Sigmoid colon (tissue), 6 donors: ENCODE measurements at regions not wholly inside any gene's neighbourhood (a gene's known extent, or its start where the extent isn't known, plus 50 kb on each side); places are given as distances from the start of the nearest gene placed in this dataset.

Experiments used
- DNase-seq: peaks from one replicate; pipeline ENCODE4 v3.0.0-alpha.2; 2019
- H3K27ac ChIP-seq, 4 donors: fragments of 200-600 bp; sonication (generic); one replicate each; pipeline ENCODE4 v1.5.1; 2016 to 2019; ENCODE audit warnings: mild to moderate bottlenecking in 1 of 4
- H3K27me3 ChIP-seq, 3 donors: fragments of 200-600 bp; sonication (generic); one replicate each; pipeline ENCODE4 v1.5.1; 2019; ENCODE audit warnings: mild to moderate bottlenecking in 1 of 3
- H3K36me3 ChIP-seq, 4 donors: fragments of 200-600 bp; sonication (generic); one replicate each; pipeline ENCODE4 v1.5.1; 2016 to 2019
- H3K4me1 ChIP-seq, 4 donors: fragments of 200-600 bp; sonication (generic); one replicate each; pipeline ENCODE4 v1.5.1; 2017 to 2019
- H3K4me3 ChIP-seq, 4 donors: fragments of 200-600 bp; sonication (generic); one replicate each; pipeline ENCODE4 v1.5.1; 2017 to 2019; ENCODE audit warnings: mild to moderate bottlenecking in 2 of 4, moderate library complexity in 1 of 4
- H3K9me3 ChIP-seq, 4 donors: fragments of 200-600 bp in 3 of 4; sonication (generic) in 3 of 4; one replicate each; pipeline versions ENCODE4 v1.5.1 to v1.6.1; 2013 to 2019
- CTCF ChIP-seq, 4 experiments: fragments of 450-650 bp in 3 of 4; fragments of 200-600 bp in 1 of 4; IDR thresholded peaks; one replicate each; pipeline ENCODE4 v1.5.1; 2016 to 2019; ENCODE audit warnings: antibody characterized with exemption in 4 of 4, mild to moderate bottlenecking in 3 of 4, moderate library complexity in 2 of 4
- EP300 ChIP-seq, 4 donors: sonication (generic); formaldehyde crosslinking; IDR thresholded peaks; one replicate each; pipeline ENCODE4 v1.6.1; 2017; ENCODE audit warnings: antibody characterized with exemption in 4 of 4
- POLR2A ChIP-seq, 2 donors: fragments of 450-650 bp; IDR thresholded peaks; one replicate each; pipeline ENCODE4 v1.6.1; 2016; ENCODE audit warnings: antibody characterized with exemption in 2 of 2, mild to moderate bottlenecking in 2 of 2, moderate library complexity in 2 of 2
- POLR2AphosphoS5 ChIP-seq, 4 donors: sonication (generic); formaldehyde crosslinking; IDR thresholded peaks; one replicate each; pipeline ENCODE4 v1.6.1; 2017; ENCODE audit warnings: antibody characterized with exemption in 4 of 4
- WGBS, 2 donors: extraction: QIAGEN DNeasy Blood & Tissue Kit; methylation state at CpG; one replicate each; pipeline ENCODE4 v1.1.7; 2013; 5-methylcytosine and 5-hydroxymethylcytosine counted together
- intact Hi-C: fragments of 100-400 bp; cut with DNase I; formaldehyde crosslinking; loops from one replicate; pipeline ENCODE4 v1.15.1; 2023
- donor health status: healthy with polysubstance abuse.
- donor health status: healthy.

- Histone ChIP-seq H3K27ac (no peak overlapping the region), H3K4me3 (no peak overlapping the region), H3K36me3 (no peaks in the 10 kb centered on the region), H3K9me3 (no peaks in the 10 kb centered on the region), H3K4me1 (no peaks in the 10 kb centered on the region), H3K27me3 (no peaks in the 10 kb centered on the region)
- WGBS, 2 donors: 75 to 86% methylated on average over 7 of the region's 7 CpGs
- TF ChIP-seq CTCF (IDR thresholded peaks at IDR 0.05): no peak
- DNase-seq: no peak
- intact Hi-C loops: no loop called here
These were observed 749.5 kb upstream of the RAB6C start for GRCh38 chr2:129229830-129230441.

- no peak overlapping the region for H3K27ac ChIP-seq
- H3K36me3 ChIP-seq: no peaks in the 10 kb centered on the region
- 81 to 90% methylated on average over 7 of the region's 7 CpGs for WGBS, 2 donors
- H3K4me1 ChIP-seq: no peaks in the 10 kb centered on the region
- no peak overlapping the region for H3K4me3 ChIP-seq
- no peaks in the 10 kb centered on the region for H3K9me3 ChIP-seq
- no peaks in the 10 kb centered on the region for H3K27me3 ChIP-seq
- intact Hi-C loops: no loop called here
- DNase-seq: no peak
- TF ChIP-seq POLR2A (IDR thresholded peaks at IDR 0.05): no peak
- no peak for TF ChIP-seq POLR2AphosphoS5 (IDR thresholded peaks at IDR 0.05)
- TF ChIP-seq EP300 (IDR thresholded peaks at IDR 0.05): no peak
- TF ChIP-seq CTCF (IDR thresholded peaks at IDR 0.05): no peak
These were observed 747.5 kb upstream of the RAB6C start for GRCh38 chr2:129231924-129232323.

DNA sequence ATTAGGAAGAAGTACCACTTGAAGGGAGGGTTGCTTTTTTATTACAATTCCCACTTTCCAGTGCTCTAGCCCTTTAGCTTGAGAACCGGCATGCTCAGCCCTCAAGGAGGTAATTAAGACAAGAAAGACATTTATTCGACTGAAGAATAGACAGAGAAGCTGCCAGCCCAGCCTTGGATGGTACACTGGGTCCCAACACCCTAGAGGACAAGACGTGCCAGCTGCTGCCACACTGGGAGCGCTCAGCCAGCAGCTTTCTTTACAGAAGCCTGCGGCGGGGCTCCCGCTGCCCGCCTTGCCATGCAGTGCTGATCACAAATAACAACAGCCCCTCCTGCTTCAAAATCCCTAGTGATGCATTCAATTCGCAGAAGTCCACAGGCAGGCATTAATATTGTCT lies 746.3 kb upstream of the RAB6C start:
- Histone ChIP-seq H3K27ac (no peak overlapping the region), H3K4me3 (no peak overlapping the region), H3K27me3 (no peaks in the 10 kb centered on the region), H3K36me3 (no peaks in the 10 kb centered on the region), H3K4me1 (no peaks in the 10 kb centered on the region), H3K9me3 (no peaks in the 10 kb centered on the region)
- intact Hi-C loops: no loop called here
- TF ChIP-seq CTCF (IDR thresholded peaks at IDR 0.05): no peak
- no peak for DNase-seq
- WGBS, 2 donors: 79 to 88% methylated on average over 9 of the region's 9 CpGs

GRCh38 chr2:129233751-129234406 lies 745.6 kb upstream of the RAB6C start:
- intact Hi-C loops: no loop called here
- H3K9me3 ChIP-seq: no peaks in the 10 kb centered on the region
- no peak overlapping the region for H3K27ac ChIP-seq
- no peak for TF ChIP-seq POLR2AphosphoS5 (IDR thresholded peaks at IDR 0.05)
- TF ChIP-seq POLR2A (IDR thresholded peaks at IDR 0.05): no peak
- no peak for TF ChIP-seq CTCF (IDR thresholded peaks at IDR 0.05)
- TF ChIP-seq EP300 (IDR thresholded peaks at IDR 0.05): no peak
- no peaks in the 10 kb centered on the region for H3K36me3 ChIP-seq
- no peaks in the 10 kb centered on the region for H3K4me1 ChIP-seq
- no peaks in the 10 kb centered on the region for H3K27me3 ChIP-seq
- no peak for DNase-seq
- no peak overlapping the region for H3K4me3 ChIP-seq
- WGBS, 2 donors: 35 to 53% methylated on average over 6 of the region's 6 CpGs

DNA sequence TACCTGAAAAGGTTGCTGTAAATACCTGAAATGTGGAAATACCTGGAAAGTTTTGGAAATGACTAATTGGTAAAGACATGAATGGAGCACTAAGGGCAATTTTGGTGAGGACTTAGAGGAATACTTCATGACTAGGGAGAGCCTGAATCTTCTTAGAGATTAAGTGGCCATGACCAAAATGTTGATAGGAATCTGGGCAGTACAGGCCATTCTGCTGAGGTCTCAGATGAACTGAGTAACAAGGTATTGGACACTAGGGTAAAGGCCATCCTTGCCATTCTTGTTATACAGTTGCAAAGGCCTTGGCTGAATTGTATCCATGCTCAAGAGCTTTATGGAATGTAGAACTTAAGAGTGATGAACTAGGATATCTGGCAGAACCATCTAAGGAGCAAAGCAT lies 742.9 kb upstream of the RAB6C start:
- no peak overlapping the region for H3K27ac ChIP-seq
- TF ChIP-seq CTCF (IDR thresholded peaks at IDR 0.05) (no peak), POLR2AphosphoS5 (IDR thresholded peaks at IDR 0.05) (no peak), POLR2A (IDR thresholded peaks at IDR 0.05) (no peak), EP300 (IDR thresholded peaks at IDR 0.05) (no peak)
- H3K36me3 ChIP-seq: no peaks in the 10 kb centered on the region
- no peak overlapping the region for H3K4me3 ChIP-seq
- no peaks in the 10 kb centered on the region for H3K9me3 ChIP-seq
- no peak for DNase-seq
- intact Hi-C loops: no loop called here
- no peaks in the 10 kb centered on the region for H3K4me1 ChIP-seq
- no peaks in the 10 kb centered on the region for H3K27me3 ChIP-seq
